Esophagus muscularis mucosa (tissue), 4 donors: ENCODE measurements at regions not wholly inside any gene's neighbourhood (a gene's known extent, or its start where the extent isn't known, plus 50 kb on each side); places are given as distances from the start of the nearest gene placed in this dataset.

Source experiments
- DNase-seq: peaks from one replicate; pipeline ENCODE4 v3.0.0-alpha.2; 2017; ENCODE audit errors: extremely low spot score
- H3K27ac ChIP-seq, 4 donors: fragments of 200-600 bp; sonication (generic); replicated peaks in 1 of 4; 1 replicate in 3 of 4; 2 replicates in 1 of 4; pipeline ENCODE4 v1.5.1; 2016 to 2019; ENCODE audit warnings: mild to moderate bottlenecking in 1 of 4
- H3K27me3 ChIP-seq, 4 donors: fragments of 200-600 bp; sonication (generic); one replicate each; pipeline versions ENCODE4 v1.5.1 to v1.6.0; 2016 to 2019
- H3K36me3 ChIP-seq, 4 donors: fragments of 200-600 bp; sonication (generic); one replicate each; pipeline ENCODE4 v1.5.1; 2016 to 2019
- H3K4me1 ChIP-seq, 4 donors: fragments of 200-600 bp; sonication (generic); one replicate each; pipeline ENCODE4 v1.5.1; 2016 to 2019
- H3K4me3 ChIP-seq, 4 donors: fragments of 200-600 bp; sonication (generic); 1 replicate in 2 of 4; 2 replicates in 2 of 4; pipeline ENCODE4 v1.5.1; 2016 to 2019; ENCODE audit warnings: mild to moderate bottlenecking in 4 of 4, moderate library complexity in 1 of 4
- H3K9me3 ChIP-seq, 4 donors: fragments of 200-600 bp; sonication (generic); 1 replicate in 3 of 4; 2 replicates in 1 of 4; pipeline ENCODE4 v1.5.1; 2016 to 2019
- EP300 ChIP-seq: sonication (generic); formaldehyde crosslinking; IDR thresholded peaks from one replicate; pipeline ENCODE4 v1.6.1; 2017; ENCODE audit warnings: antibody characterized with exemption
- POLR2A ChIP-seq: fragments of 450-650 bp; IDR thresholded peaks from one replicate; pipeline ENCODE4 v1.6.1; 2017; ENCODE audit warnings: antibody characterized with exemption, moderate library complexity, mild to moderate bottlenecking, low read depth
- POLR2AphosphoS5 ChIP-seq, 2 donors: sonication (generic); formaldehyde crosslinking; IDR thresholded peaks; one replicate each; pipeline ENCODE4 v1.6.1; 2017; ENCODE audit warnings: antibody characterized with exemption in 2 of 2
- WGBS: methylation state at CpG from one replicate; pipeline ENCODE4 v1.1.5; 2018; 5-methylcytosine and 5-hydroxymethylcytosine counted together
- intact Hi-C: fragments of 100-400 bp; cut with DNase I; formaldehyde crosslinking; loops from one replicate; pipeline ENCODE4 v1.15.1; 2023
- TF ChIP-seq, protein P1 (sequence below), 3 experiments: fragments of 200-600 bp in 2 of 3; fragments of 450-650 bp in 1 of 3; sonication (generic) in 2 of 3; IDR thresholded peaks; one replicate each; pipeline ENCODE4 v1.5.1; 2017 to 2019; ENCODE audit warnings: antibody characterized with exemption in 3 of 3, mild to moderate bottlenecking in 2 of 3, moderate library complexity in 1 of 3

DNA sequence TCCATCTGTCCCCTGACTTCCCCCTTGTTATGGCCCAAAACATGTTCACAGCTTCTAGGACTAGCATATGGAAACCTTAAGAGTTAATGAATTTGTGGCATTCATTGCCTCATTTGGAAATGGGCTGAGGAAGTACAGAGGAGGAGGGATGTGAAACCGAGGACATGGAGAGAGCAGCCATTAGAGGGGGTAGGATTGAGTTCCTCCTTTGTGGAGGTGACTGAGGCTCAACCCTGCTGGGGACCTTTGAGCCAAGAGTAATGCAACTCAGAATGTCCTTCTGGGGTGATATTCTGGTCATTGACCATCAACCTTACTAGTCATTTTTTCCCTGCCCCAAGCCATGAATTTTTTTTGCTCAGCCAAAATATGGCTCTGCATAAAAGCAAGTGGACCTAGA, 109.4 kb downstream of the ZNF518B start:
- WGBS = 31% methylated on average over 1 of the region's 1 CpG
- TF ChIP-seq EP300 = no peak
- TF ChIP-seq, protein P1, sequence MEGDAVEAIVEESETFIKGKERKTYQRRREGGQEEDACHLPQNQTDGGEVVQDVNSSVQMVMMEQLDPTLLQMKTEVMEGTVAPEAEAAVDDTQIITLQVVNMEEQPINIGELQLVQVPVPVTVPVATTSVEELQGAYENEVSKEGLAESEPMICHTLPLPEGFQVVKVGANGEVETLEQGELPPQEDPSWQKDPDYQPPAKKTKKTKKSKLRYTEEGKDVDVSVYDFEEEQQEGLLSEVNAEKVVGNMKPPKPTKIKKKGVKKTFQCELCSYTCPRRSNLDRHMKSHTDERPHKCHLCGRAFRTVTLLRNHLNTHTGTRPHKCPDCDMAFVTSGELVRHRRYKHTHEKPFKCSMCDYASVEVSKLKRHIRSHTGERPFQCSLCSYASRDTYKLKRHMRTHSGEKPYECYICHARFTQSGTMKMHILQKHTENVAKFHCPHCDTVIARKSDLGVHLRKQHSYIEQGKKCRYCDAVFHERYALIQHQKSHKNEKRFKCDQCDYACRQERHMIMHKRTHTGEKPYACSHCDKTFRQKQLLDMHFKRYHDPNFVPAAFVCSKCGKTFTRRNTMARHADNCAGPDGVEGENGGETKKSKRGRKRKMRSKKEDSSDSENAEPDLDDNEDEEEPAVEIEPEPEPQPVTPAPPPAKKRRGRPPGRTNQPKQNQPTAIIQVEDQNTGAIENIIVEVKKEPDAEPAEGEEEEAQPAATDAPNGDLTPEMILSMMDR (IDR thresholded peaks at IDR 0.05) = no peak
- TF ChIP-seq POLR2A = no peak
- TF ChIP-seq POLR2AphosphoS5 (IDR thresholded peaks at IDR 0.05) = no peak

DNA sequence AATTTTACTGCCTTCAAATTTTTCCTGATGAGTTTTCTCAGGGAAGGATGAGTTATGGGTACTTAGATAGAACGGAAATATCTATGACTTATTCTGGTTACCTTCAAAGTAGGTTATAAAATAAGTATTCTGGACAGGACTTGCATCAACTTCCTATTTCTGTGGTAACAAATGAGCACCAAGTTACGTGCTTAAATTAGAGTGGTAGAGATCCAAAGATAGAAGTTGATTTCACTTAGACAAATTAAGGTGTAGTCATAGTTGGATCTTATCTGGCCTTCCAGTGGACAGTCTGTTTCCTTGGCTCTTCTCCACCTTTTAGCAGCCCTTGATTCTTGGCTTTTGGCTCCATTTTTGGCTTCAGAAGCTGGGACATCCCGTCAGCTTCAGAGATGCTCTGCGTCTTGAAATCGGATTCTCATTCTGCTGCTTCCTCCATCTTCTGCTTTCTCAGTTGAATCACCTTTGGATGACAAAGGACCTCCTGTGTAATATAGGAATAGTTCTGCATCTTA, 109.9 kb downstream of the ZNF518B start:
- Histone ChIP-seq H3K27ac (no peak overlapping the region), H3K4me1 (no peaks in the 10 kb centered on the region), H3K36me3 (no peaks in the 10 kb centered on the region), H3K9me3 (no peaks in the 10 kb centered on the region), H3K4me3 (no peak overlapping the region), H3K27me3 (no peaks in the 10 kb centered on the region)
- no peak for DNase-seq
- TF ChIP-seq POLR2AphosphoS5 (IDR thresholded peaks at IDR 0.05) (no peak), POLR2A (no peak), EP300 (no peak)
- TF ChIP-seq, protein P1 (IDR thresholded peaks at IDR 0.05) = no peak
- 68% methylated on average over 5 of the region's 5 CpGs for WGBS
- intact Hi-C loops = no loop called here

More for the DNA sequence above, 109.4 kb downstream of the ZNF518B start:
- H3K4me3 ChIP-seq = no peak overlapping the region
- no peaks in the 10 kb centered on the region for H3K4me1 ChIP-seq
- DNase-seq = no peak
- no peak overlapping the region for H3K27ac ChIP-seq
- H3K36me3 ChIP-seq = no peaks in the 10 kb centered on the region
- intact Hi-C loops = no loop called here
- H3K9me3 ChIP-seq = no peaks in the 10 kb centered on the region
- H3K27me3 ChIP-seq = no peaks in the 10 kb centered on the region

DNA sequence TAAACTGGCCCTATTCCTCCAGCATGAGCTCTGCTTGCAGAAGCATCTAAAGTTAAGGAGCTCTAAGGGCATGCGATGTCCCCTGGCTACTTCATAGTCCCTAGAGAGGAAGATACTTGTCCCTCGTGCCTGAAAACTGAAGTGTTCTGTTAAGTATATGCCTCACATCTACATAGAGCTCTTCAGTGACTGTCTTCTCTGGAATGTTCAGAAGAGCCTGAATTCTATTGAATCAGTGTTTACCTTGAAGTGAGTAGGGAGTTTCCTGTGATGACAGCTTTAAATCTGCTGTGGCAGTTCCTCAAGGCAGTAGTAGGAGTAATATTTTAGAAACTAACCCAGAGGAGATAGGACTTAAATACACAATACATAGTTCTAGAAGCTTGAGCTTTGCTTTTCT, 111.2 kb downstream of the ZNF518B start:
- WGBS = 77% methylated on average over 2 of the region's 2 CpGs
- Histone ChIP-seq H3K27ac (no peak overlapping the region), H3K27me3 (no peaks in the 10 kb centered on the region), H3K4me3 (no peak overlapping the region), H3K36me3 (no peaks in the 10 kb centered on the region), H3K9me3 (no peaks in the 10 kb centered on the region), H3K4me1 (no peaks in the 10 kb centered on the region)
- intact Hi-C loops = no loop called here
- DNase-seq = no peak
- TF ChIP-seq POLR2AphosphoS5 (IDR thresholded peaks at IDR 0.05) = no peak
- no peak for TF ChIP-seq EP300
- TF ChIP-seq, protein P1 (IDR thresholded peaks at IDR 0.05) = no peak
- no peak for TF ChIP-seq POLR2A

DNA sequence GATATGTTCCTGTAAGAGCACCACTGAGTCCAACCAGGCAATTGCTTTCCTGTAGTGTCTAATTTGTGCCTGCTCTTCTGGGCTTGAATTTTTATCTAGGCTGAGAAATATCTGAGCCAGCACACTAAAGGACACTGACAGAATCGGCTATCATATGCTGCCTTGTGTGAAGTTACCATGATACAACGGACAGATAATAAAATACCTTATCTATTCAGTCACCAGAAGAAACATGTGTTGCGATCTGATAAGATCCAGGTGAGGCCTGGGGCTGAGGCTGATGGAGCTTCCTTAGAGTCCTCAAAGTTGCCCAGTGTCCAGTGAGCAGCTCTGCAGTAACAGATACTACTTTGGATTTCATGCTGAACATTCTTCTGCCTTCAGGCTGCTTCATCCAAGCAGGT, 111.8 kb downstream of the ZNF518B start:
- intact Hi-C loops = no loop called here
- H3K4me1 ChIP-seq = no peaks in the 10 kb centered on the region
- H3K4me3 ChIP-seq = no peak overlapping the region
- H3K36me3 ChIP-seq = no peaks in the 10 kb centered on the region
- no peaks in the 10 kb centered on the region for H3K27me3 ChIP-seq
- no peak overlapping the region for H3K27ac ChIP-seq
- 92% methylated on average over 3 of the region's 3 CpGs for WGBS
- no peak for DNase-seq
- TF ChIP-seq POLR2A = no peak
- no peak for TF ChIP-seq EP300
- TF ChIP-seq, protein P1 (IDR thresholded peaks at IDR 0.05) = no peak
- no peak for TF ChIP-seq POLR2AphosphoS5 (IDR thresholded peaks at IDR 0.05)
- H3K9me3 ChIP-seq = no peaks in the 10 kb centered on the region

DNA sequence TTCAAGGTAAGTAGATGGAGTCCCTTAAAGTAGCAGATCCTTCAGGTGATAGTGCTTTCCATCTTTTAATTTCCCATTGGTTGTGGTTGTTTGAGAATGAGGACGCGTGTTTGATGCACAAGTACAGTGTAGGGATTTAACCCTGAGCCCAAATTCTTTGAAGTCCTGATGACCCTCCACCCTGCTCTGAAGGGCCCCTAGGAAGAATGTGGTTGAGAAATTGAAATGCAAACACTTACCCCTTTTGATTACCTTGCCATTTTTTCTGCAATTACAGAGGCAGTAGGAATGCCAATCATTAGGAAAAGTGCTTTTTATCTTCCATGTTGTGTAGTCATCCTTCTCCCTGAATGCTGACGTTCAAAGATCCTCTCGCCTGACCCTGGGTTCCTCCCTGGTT, 112.4 kb downstream of the ZNF518B start:
- intact Hi-C loops = no loop called here
- Histone ChIP-seq H3K4me1 (no peaks in the 10 kb centered on the region), H3K36me3 (no peaks in the 10 kb centered on the region), H3K4me3 (no peak overlapping the region), H3K9me3 (no peaks in the 10 kb centered on the region), H3K27me3 (no peaks in the 10 kb centered on the region), H3K27ac (no peak overlapping the region)
- no peak for TF ChIP-seq POLR2AphosphoS5 (IDR thresholded peaks at IDR 0.05)
- TF ChIP-seq, protein P1 (IDR thresholded peaks at IDR 0.05) = no peak
- TF ChIP-seq EP300 = no peak
- no peak for TF ChIP-seq POLR2A
- WGBS = 83% methylated on average over 4 of the region's 4 CpGs
- no peak for DNase-seq
